Memory B cell (primary cell): ENCODE measurements at regions not wholly inside any gene's neighbourhood (a gene's known extent, or its start where the extent isn't known, plus 50 kb on each side); places are given as distances from the start of the nearest gene placed in this dataset.
"Not testable (repeated sequence)": the region's sequence is repeated elsewhere in the genome, so short reads cannot be mapped to it uniquely, and the experiment has no call there.

Experiments used
- ATAC-seq: fragments of 150-1000 bp; cut with Tn5 transposase; 2 replicates; pipeline ENCODE4 v1.10.0; 2021; ENCODE audit warnings: low read depth, mild to moderate bottlenecking, moderate library complexity
- DNase-seq, 2 donors: peaks; one replicate each; pipeline ENCODE4 v3.0.0; 2022; ENCODE audit warnings: low spot score in 2 of 2
- H3K27ac Mint-ChIP-seq: one replicate; pipeline ENCODE4 v1.8.0; 2022; ENCODE audit warnings: mild to moderate bottlenecking, moderate library complexity, mixed read lengths
- H3K27me3 Mint-ChIP-seq: one replicate; pipeline ENCODE4 v1.8.0; 2022; ENCODE audit warnings: mixed read lengths
- H3K36me3 Mint-ChIP-seq: one replicate; pipeline ENCODE4 v1.8.0; 2022; ENCODE audit warnings: mild to moderate bottlenecking, mixed read lengths
- H3K4me1 Mint-ChIP-seq: one replicate; pipeline ENCODE4 v1.8.0; 2022; ENCODE audit warnings: mixed read lengths
- H3K4me3 Mint-ChIP-seq: one replicate; pipeline ENCODE4 v1.8.0; 2022; ENCODE audit warnings: mild to moderate bottlenecking, moderate library complexity, mixed read lengths
- H3K9me3 Mint-ChIP-seq: one replicate; pipeline ENCODE4 v1.8.0; 2022; ENCODE audit warnings: mixed read lengths

GRCh38 chr6:101110814-101111213, 229.7 kb upstream of the ASCC3 start:
- ATAC-seq (no peak), DNase-seq (no peak)
- Mint-ChIP-seq H3K4me1 (no peaks in the 10 kb centered on the region), H3K27ac (no peak overlapping the region), H3K36me3 (no peaks in the 10 kb centered on the region), H3K4me3 (no peak overlapping the region), H3K27me3 (no peaks in the 10 kb centered on the region), H3K9me3 (no peaks in the 10 kb centered on the region)

DNA sequence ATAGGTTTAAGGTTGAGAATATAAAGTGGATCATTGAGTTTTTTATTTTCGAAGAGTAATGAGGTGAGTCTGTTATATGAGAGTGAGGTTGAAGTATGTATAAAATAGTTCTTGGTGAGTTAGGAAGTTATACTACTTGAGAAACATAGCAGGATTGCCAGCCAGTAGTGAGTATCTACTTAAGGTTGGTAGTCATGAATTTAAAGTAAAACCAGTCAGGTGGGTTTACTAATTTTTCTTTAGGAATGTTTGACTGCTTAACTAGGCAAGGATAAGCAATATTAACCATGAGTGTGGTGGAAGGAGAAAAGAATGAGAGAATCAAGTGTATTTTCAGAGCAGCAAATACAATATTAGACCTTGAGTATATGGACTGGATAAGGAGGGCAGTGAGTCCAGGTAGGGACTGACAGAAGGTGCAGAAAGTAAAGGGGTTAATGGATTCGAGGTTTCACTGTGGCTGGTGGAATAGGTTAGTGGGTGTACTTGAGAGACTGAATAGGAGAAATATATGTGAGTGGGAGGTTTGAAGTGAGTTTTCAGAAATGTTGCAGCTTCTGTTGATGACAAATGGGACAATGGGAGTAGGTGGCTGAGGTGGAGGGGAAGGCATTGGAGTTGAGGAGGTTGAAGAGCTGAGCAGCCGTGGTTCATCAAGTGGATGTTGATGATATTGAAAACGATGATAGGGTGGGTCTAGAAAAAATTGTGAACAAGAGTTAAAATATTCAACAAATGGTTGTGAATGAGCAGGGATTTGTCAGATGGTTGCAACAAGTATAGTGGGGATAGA, 232.5 kb upstream of the ASCC3 start:
- H3K36me3 Mint-ChIP-seq, result no peaks in the 10 kb centered on the region
- ATAC-seq (no peak), DNase-seq (no peak)
- H3K4me1 Mint-ChIP-seq, result no peaks in the 10 kb centered on the region
- no peak overlapping the region for H3K4me3 Mint-ChIP-seq
- H3K27me3 Mint-ChIP-seq, result no peaks in the 10 kb centered on the region
- no peaks in the 10 kb centered on the region for H3K9me3 Mint-ChIP-seq
- H3K27ac Mint-ChIP-seq, result no peak overlapping the region

GRCh38 chr6:101114703-101115102, 233.6 kb upstream of the ASCC3 start:
- Mint-ChIP-seq H3K9me3 (no peaks in the 10 kb centered on the region), H3K4me1 (no peaks in the 10 kb centered on the region), H3K27ac (no peak overlapping the region), H3K27me3 (no peaks in the 10 kb centered on the region), H3K36me3 (no peaks in the 10 kb centered on the region), H3K4me3 (no peak overlapping the region)
- DNase-seq (no peak), ATAC-seq (no peak)

- Mint-ChIP-seq H3K9me3 (no peaks in the 10 kb centered on the region), H3K27me3 (no peaks in the 10 kb centered on the region), H3K4me1 (no peaks in the 10 kb centered on the region), H3K4me3 (no peak overlapping the region), H3K36me3 (no peaks in the 10 kb centered on the region), H3K27ac (no peak overlapping the region)
- ATAC-seq (no peak), DNase-seq (no peak)
These were observed 235.2 kb upstream of the ASCC3 start for GRCh38 chr6:101116337-101116736.

DNA sequence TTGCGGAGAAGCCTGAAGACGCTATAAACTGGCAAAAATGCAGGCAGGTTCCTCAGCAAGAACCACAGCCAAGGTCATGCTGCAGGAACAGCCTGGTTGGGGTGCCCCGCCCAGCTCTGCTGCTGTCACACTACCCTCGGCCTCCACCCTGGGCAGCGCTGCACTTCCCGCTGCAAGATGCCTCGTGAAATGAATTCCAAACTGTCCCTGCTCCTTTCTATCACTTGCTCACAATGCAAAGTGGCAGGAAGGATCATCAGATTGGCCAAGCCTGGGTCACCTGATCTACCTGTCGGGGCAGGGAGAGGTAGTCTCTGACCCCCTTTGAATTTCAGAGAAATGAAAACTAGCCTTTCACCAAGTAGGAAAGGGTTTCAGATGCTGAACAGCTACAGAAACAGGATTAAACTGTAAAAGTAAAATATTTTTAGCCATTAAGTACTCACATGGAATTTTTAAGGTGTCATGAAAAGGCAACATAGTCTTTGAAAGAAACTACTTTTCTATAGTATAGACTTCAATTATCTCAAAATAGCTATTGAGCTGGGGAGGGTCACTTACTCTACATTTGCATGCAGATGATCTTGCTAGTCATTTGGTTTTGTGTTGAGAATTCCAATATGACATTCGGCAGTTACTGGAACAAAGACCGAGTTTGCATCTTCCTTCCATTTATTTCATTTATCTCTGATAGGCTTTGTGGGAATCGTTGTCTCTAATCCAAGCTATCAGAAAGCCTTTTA, 236.4 kb upstream of the ASCC3 start:
- Mint-ChIP-seq H3K4me3 (no peak overlapping the region), H3K27me3 (no peaks in the 10 kb centered on the region), H3K9me3 (no peaks in the 10 kb centered on the region), H3K4me1 (no peaks in the 10 kb centered on the region), H3K36me3 (no peaks in the 10 kb centered on the region), H3K27ac (no peak overlapping the region)
- no peak for ATAC-seq
- no peak for DNase-seq

DNA sequence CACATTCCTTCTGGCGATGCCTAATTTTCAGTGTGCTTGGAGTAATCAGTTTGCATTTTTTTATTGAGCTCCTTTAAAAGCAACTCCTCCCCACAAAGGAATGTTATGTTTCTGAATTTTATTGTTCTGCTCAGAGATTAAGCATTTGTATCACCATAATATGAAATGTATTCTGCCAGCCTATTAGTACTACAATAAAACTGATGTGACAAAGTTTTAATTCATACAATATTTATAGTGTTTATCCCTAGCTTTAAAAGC, 236.9 kb upstream of the ASCC3 start:
- Mint-ChIP-seq H3K36me3 (no peaks in the 10 kb centered on the region), H3K4me1 (no peaks in the 10 kb centered on the region), H3K27me3 (no peaks in the 10 kb centered on the region), H3K9me3 (no peaks in the 10 kb centered on the region), H3K4me3 (no peak overlapping the region), H3K27ac (no peak overlapping the region)
- DNase-seq (no peak), ATAC-seq (no peak)

GRCh38 chr6:101120747-101121146, 239.6 kb upstream of the ASCC3 start:
- Mint-ChIP-seq H3K36me3 (no peaks in the 10 kb centered on the region), H3K9me3 (no peaks in the 10 kb centered on the region), H3K27ac (no peak overlapping the region), H3K4me1 (no peaks in the 10 kb centered on the region), H3K4me3 (no peak overlapping the region), H3K27me3 (no peaks in the 10 kb centered on the region)
- ATAC-seq, result no peak
- DNase-seq, result no peak

GRCh38 chr6:101125380-101125971, 244.3 kb upstream of the ASCC3 start:
- H3K27me3 Mint-ChIP-seq, result no peaks in the 10 kb centered on the region
- no peak overlapping the region for H3K4me3 Mint-ChIP-seq
- H3K27ac Mint-ChIP-seq, result no peak overlapping the region
- H3K9me3 Mint-ChIP-seq, result no peaks in the 10 kb centered on the region
- ATAC-seq, result no peak
- no peaks in the 10 kb centered on the region for H3K36me3 Mint-ChIP-seq
- no peaks in the 10 kb centered on the region for H3K4me1 Mint-ChIP-seq
- no peak for DNase-seq

- no peak overlapping the region for H3K4me3 Mint-ChIP-seq
- ATAC-seq, result no peak
- no peaks in the 10 kb centered on the region for H3K9me3 Mint-ChIP-seq
- no peaks in the 10 kb centered on the region for H3K36me3 Mint-ChIP-seq
- H3K27ac Mint-ChIP-seq, result no peak overlapping the region
- H3K27me3 Mint-ChIP-seq, result no peaks in the 10 kb centered on the region
- no peak for DNase-seq
- H3K4me1 Mint-ChIP-seq, result no peaks in the 10 kb centered on the region
These were observed 245.4 kb upstream of the ASCC3 start for GRCh38 chr6:101126501-101126900.

DNA sequence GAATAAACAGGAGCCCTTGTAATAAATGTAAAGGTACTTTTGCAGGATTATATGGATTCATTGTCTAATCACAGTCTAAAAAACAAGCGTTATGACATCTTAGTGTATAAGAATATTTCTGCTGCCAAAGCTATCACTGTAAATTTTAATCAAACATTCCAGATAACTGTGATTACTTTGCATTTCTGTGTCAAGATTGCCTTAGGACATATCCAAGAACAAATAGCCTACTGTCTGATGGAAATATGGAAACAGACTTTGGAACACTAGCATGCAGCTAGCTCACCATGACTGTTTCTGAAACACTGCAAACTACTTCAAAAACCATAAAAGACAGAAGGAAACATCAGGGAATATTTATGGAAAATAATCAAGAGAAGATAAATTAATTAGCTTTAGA, 248.7 kb upstream of the ASCC3 start:
- Mint-ChIP-seq H3K27me3 (no peaks in the 10 kb centered on the region), H3K4me1 (no peaks in the 10 kb centered on the region), H3K36me3 (no peaks in the 10 kb centered on the region), H3K27ac (no peak overlapping the region), H3K9me3 (peaks cover 1% of the 10 kb centered on the region), H3K4me3 (no peak overlapping the region)
- ATAC-seq (no peak), DNase-seq (no peak)

DNA sequence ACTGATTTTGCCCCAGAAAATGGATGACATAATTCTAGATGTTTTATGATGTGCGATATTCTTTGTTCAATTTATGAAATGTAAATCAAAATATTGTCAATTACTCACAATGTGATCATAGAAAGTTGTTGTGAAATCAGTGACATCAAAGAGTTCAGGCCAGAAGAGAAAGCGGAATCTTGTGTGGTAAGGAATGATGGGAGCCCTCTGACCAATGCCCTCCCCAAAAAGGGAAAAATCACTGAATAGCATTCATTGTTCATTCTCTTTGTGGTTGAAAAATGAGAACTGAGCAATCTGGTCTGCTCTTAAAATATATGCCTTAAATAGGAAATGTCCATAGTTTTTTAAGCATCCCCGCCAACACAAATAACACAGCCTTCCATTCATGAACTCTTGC, 247.1 kb upstream of the GRIK2 start:
- Mint-ChIP-seq H3K4me1 (no peaks in the 10 kb centered on the region), H3K9me3 (no peaks in the 10 kb centered on the region), H3K27me3 (no peaks in the 10 kb centered on the region), H3K27ac (no peak overlapping the region), H3K4me3 (no peak overlapping the region), H3K36me3 (no peaks in the 10 kb centered on the region)
- ATAC-seq (no peak), DNase-seq (no peak)

- H3K27ac Mint-ChIP-seq, result no peak overlapping the region
- peaks cover 1% of the 10 kb centered on the region for H3K9me3 Mint-ChIP-seq
- H3K36me3 Mint-ChIP-seq, result no peaks in the 10 kb centered on the region
- ATAC-seq (no peak), DNase-seq (no peak)
- no peaks in the 10 kb centered on the region for H3K27me3 Mint-ChIP-seq
- no peaks in the 10 kb centered on the region for H3K4me1 Mint-ChIP-seq
- H3K4me3 Mint-ChIP-seq, result no peak overlapping the region
These were observed 243.3 kb upstream of the GRIK2 start for GRCh38 chr6:101150226-101150625.

DNA sequence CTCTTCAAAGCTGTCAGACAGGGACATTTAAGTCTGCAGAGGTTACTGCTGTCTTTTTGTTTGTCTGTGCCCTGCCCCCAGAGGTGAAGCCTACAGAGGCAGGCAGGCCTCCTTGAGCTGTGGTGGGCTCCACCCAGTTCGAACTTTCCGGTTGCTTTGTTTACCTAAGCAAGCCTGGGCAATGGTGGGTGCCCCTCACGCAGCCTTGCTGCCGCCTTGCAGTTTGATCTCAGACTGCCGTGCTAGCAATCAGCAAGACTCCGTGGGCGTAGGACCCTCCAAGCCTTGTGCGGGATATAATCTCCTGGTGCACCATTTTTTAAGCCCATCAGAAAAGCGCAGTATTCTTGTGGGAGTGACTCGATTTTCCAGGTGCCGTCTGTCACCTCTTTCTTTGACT, 235.9 kb upstream of the GRIK2 start:
- H3K4me1 Mint-ChIP-seq, H3K27ac Mint-ChIP-seq, H3K4me3 Mint-ChIP-seq, ATAC-seq, H3K9me3 Mint-ChIP-seq, H3K27me3 Mint-ChIP-seq, DNase-seq, H3K36me3 Mint-ChIP-seq: not testable (repeated sequence)

GRCh38 chr6:101163611-101164010, 229.9 kb upstream of the GRIK2 start:
- H3K4me1 Mint-ChIP-seq, result no peaks in the 10 kb centered on the region
- no peaks in the 10 kb centered on the region for H3K27me3 Mint-ChIP-seq
- no peaks in the 10 kb centered on the region for H3K36me3 Mint-ChIP-seq
- H3K27ac Mint-ChIP-seq, result no peak overlapping the region
- no peaks in the 10 kb centered on the region for H3K9me3 Mint-ChIP-seq
- ATAC-seq (no peak), DNase-seq (no peak)
- no peak overlapping the region for H3K4me3 Mint-ChIP-seq

DNA sequence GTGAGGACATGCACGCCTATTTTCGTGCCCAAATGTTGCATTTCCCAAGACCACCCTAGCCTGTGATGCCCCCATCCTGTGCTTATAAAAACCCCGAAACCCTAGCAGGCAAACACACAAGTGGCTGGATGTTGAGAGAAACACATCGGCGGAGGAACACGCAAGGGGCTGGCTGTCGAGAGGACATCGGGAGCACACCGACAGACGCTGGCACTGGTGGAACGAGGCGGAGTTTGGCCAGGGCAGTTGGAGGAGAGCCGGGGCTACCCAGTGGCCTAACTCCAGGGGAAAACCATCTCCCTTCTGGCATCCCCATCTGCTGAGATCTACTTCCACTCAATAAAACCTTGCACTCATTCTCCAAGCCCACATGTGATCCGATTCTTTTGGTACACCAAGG, 225.9 kb upstream of the GRIK2 start:
- H3K36me3 Mint-ChIP-seq, result no peaks in the 10 kb centered on the region
- ATAC-seq, result no peak
- no peak overlapping the region for H3K4me3 Mint-ChIP-seq
- no peak overlapping the region for H3K27ac Mint-ChIP-seq
- no peaks in the 10 kb centered on the region for H3K4me1 Mint-ChIP-seq
- H3K9me3 Mint-ChIP-seq, result peaks cover 14% of the 10 kb centered on the region
- H3K27me3 Mint-ChIP-seq, result no peaks in the 10 kb centered on the region
- no peak for DNase-seq
